Uterus (tissue), 3 donors: ENCODE measurements at regions not wholly inside any gene's neighbourhood (a gene's known extent, or its start where the extent isn't known, plus 50 kb on each side); places are given as distances from the start of the nearest gene placed in this dataset.
A peak's percentile ranks its signal among the peaks of the same experiment; 100 is the strongest.

Experiments used
- DNase-seq, 2 donors: peaks; one replicate each; pipeline ENCODE4 v3.0.0-alpha.2; 2019 to 2020
- H3K27ac ChIP-seq, 2 donors: fragments of 200-600 bp; sonication (generic); 1 replicate in 1 of 2; 2 replicates in 1 of 2; pipeline ENCODE4 v1.5.1; 2016 to 2018
- H3K27me3 ChIP-seq, 2 donors: fragments of 200-600 bp; sonication (generic); one replicate each; pipeline ENCODE4 v1.5.1; 2018 to 2019; ENCODE audit warnings: control low read depth in 1 of 2
- H3K36me3 ChIP-seq, 2 donors: fragments of 200-600 bp; sonication (generic); one replicate each; pipeline ENCODE4 v1.5.1; 2019; ENCODE audit warnings: control low read depth in 1 of 2
- H3K4me1 ChIP-seq, 2 donors: fragments of 200-600 bp; sonication (generic); one replicate each; pipeline ENCODE4 v1.5.1; 2018 to 2019; ENCODE audit warnings: control low read depth in 1 of 2
- H3K4me3 ChIP-seq, 2 donors: fragments of 200-600 bp; sonication (generic); 1 replicate in 1 of 2; 2 replicates in 1 of 2; pipeline ENCODE4 v1.5.1; 2018 to 2019; ENCODE audit warnings: mild to moderate bottlenecking in 1 of 2
- H3K9me3 ChIP-seq, 2 donors: fragments of 200-600 bp; sonication (generic); one replicate each; pipeline ENCODE4 v1.5.1; 2019; ENCODE audit warnings: control low read depth in 1 of 2
- POLR2A ChIP-seq, 2 donors: fragments of 450-650 bp; IDR thresholded peaks; one replicate each; pipeline ENCODE4 v1.6.1; 2016; ENCODE audit warnings: antibody characterized with exemption in 2 of 2, mild to moderate bottlenecking in 1 of 2, moderate library complexity in 1 of 2
- intact Hi-C: fragments of 100-400 bp; cut with DNase I; formaldehyde crosslinking; loops from one replicate; pipeline ENCODE4 v1.15.1; 2023; ENCODE audit warnings: low total_unique reads
- TF ChIP-seq, protein P1 (sequence below), 4 experiments: fragments of 200-600 bp in 2 of 4; fragments of 450-650 bp in 2 of 4; sonication (generic) in 2 of 4; IDR thresholded peaks; one replicate each; pipeline ENCODE4 v1.5.1; 2016 to 2019; ENCODE audit warnings: antibody characterized with exemption in 4 of 4, mild to moderate bottlenecking in 2 of 4, moderate library complexity in 1 of 4
- donor health status: DM: yes; HTN: yes; CAD: no.

GRCh38 chr2:118309946-118310680, 221.8 kb downstream of the INSIG2 start:
- H3K27me3 ChIP-seq = no peaks in the 10 kb centered on the region
- H3K36me3 ChIP-seq = no peaks in the 10 kb centered on the region
- intact Hi-C loops = no loop called here
- no peak for DNase-seq
- H3K4me1 ChIP-seq = no peaks in the 10 kb centered on the region
- H3K9me3 ChIP-seq = no peaks in the 10 kb centered on the region
- peak overlapping the region; percentile 26 to 46 for H3K4me3 ChIP-seq
- TF ChIP-seq POLR2A (IDR thresholded peaks at IDR 0.05) = no peak
- TF ChIP-seq, protein P1, sequence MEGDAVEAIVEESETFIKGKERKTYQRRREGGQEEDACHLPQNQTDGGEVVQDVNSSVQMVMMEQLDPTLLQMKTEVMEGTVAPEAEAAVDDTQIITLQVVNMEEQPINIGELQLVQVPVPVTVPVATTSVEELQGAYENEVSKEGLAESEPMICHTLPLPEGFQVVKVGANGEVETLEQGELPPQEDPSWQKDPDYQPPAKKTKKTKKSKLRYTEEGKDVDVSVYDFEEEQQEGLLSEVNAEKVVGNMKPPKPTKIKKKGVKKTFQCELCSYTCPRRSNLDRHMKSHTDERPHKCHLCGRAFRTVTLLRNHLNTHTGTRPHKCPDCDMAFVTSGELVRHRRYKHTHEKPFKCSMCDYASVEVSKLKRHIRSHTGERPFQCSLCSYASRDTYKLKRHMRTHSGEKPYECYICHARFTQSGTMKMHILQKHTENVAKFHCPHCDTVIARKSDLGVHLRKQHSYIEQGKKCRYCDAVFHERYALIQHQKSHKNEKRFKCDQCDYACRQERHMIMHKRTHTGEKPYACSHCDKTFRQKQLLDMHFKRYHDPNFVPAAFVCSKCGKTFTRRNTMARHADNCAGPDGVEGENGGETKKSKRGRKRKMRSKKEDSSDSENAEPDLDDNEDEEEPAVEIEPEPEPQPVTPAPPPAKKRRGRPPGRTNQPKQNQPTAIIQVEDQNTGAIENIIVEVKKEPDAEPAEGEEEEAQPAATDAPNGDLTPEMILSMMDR (IDR thresholded peaks at IDR 0.05) = no peak
- H3K27ac ChIP-seq = peak overlapping the region in 1 of 2 donors; percentile 16

GRCh38 chr2:118309257-118309945, 221.1 kb downstream of the INSIG2 start:
- TF ChIP-seq POLR2A (IDR thresholded peaks at IDR 0.05) = no peak
- TF ChIP-seq, protein P1 (IDR thresholded peaks at IDR 0.05) = no peak
- DNase-seq = no peak

DNA sequence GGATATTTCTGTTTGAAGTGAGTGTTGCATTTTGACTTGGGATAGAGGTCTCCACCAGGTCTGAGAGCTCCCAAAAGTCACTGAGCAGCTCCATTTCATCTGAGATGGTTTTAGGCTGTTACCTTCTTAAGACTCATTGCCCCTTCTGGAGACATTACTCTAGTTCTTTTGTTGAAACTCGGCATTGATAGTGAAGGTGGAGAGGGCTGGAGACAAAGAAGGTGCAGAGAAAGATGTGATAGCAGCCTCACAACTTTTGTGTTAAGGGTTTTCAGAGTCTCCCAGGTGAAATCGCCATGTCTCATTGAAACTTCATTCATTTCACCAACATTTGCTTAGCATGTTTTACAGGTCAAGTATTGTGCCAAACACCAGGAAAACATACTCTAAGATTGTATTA, 219.6 kb downstream of the INSIG2 start:
- Histone ChIP-seq H3K27ac (no peak overlapping the region), H3K9me3 (no peaks in the 10 kb centered on the region), H3K36me3 (no peaks in the 10 kb centered on the region), H3K4me1 (no peaks in the 10 kb centered on the region), H3K27me3 (no peaks in the 10 kb centered on the region), H3K4me3 (no peak overlapping the region)
- DNase-seq = no peak
- TF ChIP-seq, protein P1 (IDR thresholded peaks at IDR 0.05) = no peak
- TF ChIP-seq POLR2A (IDR thresholded peaks at IDR 0.05) = no peak
- intact Hi-C loops = no loop called here

More at GRCh38 chr2:118309257-118309945, 221.1 kb downstream of the INSIG2 start:
- Histone ChIP-seq H3K4me1 (no peaks in the 10 kb centered on the region), H3K27ac (no peak overlapping the region), H3K36me3 (no peaks in the 10 kb centered on the region), H3K4me3 (peak overlapping the region; percentile 26 to 46), H3K9me3 (no peaks in the 10 kb centered on the region), H3K27me3 (no peaks in the 10 kb centered on the region)
- intact Hi-C loops = no loop called here

GRCh38 chr2:118301248-118301647, 213.0 kb downstream of the INSIG2 start:
- Histone ChIP-seq H3K9me3 (no peaks in the 10 kb centered on the region), H3K4me3 (no peak overlapping the region), H3K27ac (no peak overlapping the region), H3K27me3 (no peaks in the 10 kb centered on the region), H3K36me3 (no peaks in the 10 kb centered on the region), H3K4me1 (no peaks in the 10 kb centered on the region)
- no peak for DNase-seq
- intact Hi-C loops = no loop called here
- TF ChIP-seq, protein P1 (IDR thresholded peaks at IDR 0.05) = no peak
- no peak for TF ChIP-seq POLR2A (IDR thresholded peaks at IDR 0.05)

- TF ChIP-seq, protein P1 (IDR thresholded peaks at IDR 0.05) = no peak
- TF ChIP-seq POLR2A (IDR thresholded peaks at IDR 0.05) = no peak
- H3K4me3 ChIP-seq = no peak overlapping the region
- no peaks in the 10 kb centered on the region for H3K4me1 ChIP-seq
- no peaks in the 10 kb centered on the region for H3K36me3 ChIP-seq
- DNase-seq = no peak
- no peak overlapping the region for H3K27ac ChIP-seq
- H3K9me3 ChIP-seq = no peaks in the 10 kb centered on the region
- intact Hi-C loops = no loop called here
- H3K27me3 ChIP-seq = no peaks in the 10 kb centered on the region
These were observed 212.6 kb downstream of the INSIG2 start for GRCh38 chr2:118300832-118301231.
